Glomerular visceral epithelial cell (primary cell): ENCODE measurements at regions not wholly inside any gene's neighbourhood (a gene's known extent, or its start where the extent isn't known, plus 50 kb on each side); places are given as distances from the start of the nearest gene placed in this dataset.

ENCODE experiments used
- DNase-seq: peaks from one replicate; pipeline ENCODE4 v3.0.0-alpha.2; 2016; ENCODE audit errors: extremely low spot score

DNA sequence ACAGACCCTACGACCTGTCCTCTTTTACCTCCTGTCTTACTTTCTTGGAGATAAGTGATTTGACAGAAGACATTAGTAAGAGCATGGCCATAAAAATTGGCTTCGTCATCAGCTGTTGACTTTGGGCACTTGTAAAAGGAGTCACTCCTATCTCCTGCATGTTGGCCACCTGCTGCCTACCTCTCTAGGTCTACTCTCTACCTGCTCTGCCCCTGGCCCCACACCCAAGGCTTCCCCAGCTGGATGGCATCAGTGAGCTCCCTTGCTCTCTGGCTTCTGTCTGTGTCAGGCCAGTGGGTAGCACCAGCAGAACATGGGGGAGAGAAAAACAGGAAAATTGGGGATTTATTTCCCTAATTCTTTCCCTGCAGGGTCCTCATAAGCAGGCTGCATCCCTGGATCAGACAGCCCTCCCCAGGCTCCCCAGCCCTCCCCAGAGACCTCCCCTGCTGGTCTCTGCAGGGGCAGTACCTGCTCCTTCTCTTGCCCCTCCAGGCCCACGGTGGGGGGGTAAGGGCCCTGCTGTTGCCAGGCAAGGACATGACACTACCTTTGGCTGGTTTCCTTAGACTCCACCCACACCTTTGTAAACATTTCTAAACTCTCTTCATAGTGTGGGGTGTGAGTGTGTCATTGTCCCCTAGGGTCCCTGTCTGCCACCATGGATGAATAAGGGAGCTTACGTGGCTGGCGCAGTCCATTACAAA, 157.0 kb upstream of the NECTIN1 start:
- no peak for DNase-seq

DNA sequence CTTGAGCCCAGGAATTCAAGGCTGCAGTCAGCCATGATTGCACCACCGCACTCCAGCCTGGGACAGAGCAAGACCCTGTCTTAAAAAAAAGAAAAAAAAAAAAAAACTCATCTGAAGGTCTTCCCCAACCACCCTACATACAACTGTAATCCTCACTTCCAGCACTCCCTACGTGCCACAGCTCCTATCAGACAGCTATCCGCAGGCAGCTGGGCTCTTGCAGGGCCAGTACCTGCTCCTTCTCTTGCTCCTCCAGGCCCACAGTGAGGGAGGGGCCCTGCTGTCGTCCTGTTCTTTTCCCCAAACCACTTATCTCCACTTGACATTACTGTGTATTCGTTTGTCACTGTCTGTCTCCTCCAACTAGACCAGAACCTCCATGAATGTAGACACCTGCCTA, 156.1 kb upstream of the NECTIN1 start:
- DNase-seq, result no peak

DNA sequence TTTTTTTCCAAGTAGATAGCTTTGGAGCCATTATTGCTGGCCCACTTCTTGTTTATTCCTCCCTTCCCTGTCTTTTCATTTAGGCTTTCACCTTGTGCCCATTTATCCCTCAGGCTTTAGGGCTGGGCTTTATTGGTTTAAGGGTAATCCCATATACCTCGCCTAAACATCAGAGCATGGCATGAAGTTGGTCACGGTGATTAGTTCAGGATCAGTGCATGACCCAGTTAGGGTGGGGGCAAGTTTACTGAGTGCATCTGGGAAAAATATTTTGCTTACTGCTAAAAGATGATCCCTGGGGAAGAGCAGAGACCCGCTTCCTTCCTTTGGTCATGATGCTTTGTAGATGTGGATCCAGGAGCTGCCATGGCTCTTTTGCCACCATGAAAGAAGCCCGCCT, 153.3 kb upstream of the NECTIN1 start:
- no peak for DNase-seq

DNA sequence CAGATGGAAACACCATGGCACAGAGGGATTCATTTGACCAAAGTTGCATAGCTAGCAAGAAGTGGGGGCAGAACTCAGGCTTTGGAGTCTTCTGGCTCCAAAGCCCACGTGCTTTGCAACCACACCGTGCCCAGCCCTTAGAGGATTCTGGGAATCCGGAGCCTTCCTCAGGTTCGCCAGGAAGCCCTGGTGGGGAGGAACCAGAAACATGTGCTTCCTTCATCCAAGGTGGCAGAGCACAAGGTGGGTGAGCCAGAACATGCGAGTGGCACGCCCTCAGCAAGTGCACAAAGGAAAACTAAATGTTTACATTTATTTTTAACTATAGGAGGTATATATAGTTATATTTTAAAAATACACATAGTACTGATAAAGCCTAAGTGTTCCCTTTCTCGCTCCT, 151.9 kb upstream of the NECTIN1 start:
- no peak for DNase-seq

DNA sequence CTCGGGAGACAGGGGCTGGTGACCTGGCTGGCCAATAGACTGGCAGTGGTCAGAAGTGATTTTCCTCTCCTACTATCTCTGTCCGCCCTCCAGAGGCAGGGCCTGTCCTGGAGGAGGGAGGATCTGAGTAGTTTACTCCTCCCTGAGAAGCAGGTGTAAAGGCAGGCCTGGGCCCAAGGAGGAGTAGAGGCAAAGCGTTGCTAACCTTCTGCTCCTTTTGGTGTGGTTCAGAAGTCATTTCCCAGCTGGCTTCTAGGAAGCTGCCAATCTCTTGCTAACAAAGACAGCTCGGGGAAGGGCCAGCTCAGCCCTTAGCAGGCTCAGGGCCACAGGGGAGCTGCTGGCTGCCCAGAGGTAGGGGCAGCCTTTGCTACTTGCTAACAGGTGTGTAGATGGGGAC, 151.1 kb upstream of the NECTIN1 start:
- DNase-seq, result no peak

DNA sequence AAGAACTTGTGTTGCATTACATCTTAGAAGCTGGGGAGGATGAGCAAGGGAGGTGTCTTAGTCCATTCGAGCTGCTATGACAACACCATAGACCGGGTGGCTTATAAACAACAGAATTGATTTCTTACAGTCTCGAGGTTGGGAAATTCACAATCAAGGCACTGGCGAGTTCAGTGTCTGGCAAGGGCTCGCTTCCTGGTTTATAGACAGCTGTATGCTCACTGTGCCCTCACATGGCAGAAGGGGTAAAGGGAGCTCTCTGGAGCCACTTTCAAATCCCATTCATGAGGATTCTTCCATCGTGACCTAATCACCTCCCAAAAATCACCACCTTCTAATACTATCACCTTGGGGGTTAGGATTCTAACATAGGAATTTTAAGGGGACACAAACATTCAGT, 150.0 kb upstream of the NECTIN1 start:
- no peak for DNase-seq

DNA sequence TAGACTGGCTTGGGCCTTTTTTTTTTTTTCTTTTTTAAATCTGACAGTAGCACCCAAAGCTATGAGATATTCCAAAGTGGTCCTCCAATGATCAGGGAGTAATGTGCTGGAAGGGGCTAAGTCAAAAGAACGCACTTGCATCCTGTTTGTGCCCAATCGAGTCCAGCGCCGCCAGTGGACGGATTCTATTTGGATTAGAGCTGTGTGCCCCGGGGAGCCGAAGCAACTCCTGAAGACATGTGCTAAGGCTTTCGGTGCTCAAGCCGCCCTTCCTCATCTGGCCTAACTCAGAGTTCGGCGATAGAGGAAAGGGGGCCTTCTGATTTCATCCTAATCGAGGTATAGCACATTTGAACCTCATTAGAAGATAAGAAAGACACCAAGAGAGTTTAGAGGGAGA, 147.8 kb upstream of the NECTIN1 start:
- DNase-seq, result no peak

DNA sequence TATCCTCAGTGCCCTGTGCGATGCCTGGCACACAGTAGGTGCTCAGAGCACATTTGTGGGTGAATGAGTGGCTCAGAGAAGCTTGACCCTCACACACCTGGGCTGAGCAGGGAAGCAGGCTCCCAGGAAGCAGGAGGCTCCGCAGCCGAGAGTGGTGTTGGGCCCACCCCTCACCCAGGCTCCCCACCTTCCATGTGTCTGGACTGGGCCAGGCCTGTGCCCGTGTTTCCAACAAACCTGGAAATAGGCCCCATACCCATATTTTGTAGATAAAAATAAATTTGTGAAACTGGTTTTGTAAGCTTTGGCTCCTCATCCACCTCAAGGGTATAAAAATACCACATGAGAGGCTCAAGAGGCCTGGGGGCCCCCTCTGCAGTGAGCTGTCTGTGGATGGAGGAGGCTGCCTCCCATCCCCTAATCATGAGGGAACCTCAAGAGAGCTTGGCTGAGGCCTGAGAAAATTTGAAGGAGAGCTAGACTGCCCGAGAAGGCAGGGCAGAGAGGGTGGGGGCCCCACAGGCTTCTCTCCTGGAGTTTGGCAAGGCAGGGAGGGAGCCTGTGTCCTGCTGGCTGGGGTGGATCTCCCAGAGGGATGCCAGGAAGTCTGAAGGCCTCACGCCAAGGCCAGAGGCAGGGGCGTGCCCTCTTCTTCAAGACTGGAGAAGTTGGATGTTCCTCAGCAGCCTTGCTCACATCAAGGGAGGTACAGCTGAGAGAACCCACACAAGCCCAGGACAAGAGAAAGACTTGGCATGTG, 147.0 kb upstream of the NECTIN1 start:
- DNase-seq, result no peak

DNA sequence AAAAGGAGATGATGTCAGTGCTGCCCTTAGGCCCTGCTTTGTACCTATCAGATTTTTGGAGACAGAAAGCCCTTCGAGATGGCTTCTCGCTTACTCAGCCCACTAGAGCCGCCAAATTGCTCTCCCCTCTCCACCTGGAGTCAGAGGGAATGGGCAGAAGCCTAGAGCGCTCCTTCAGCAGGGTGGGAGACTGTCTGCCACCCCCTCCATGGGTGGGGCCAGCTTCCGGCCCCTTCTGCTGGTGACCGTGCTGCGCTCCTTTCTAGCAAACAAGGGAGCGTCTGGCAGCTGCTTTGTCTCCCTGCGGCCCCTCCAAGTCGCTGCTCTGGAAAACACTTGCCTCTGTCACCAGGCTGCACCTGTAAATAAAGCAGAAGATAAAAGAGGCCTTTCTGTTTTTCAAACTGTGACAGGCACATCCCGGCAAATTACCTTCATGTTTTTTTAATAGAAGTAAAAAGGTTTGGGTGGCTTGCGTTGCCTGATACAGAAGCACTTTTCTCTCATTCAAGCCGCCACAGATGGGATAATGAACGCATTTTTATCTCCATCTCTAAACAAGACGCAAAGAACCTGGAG, 145.7 kb upstream of the NECTIN1 start:
- DNase-seq, result no peak

DNA sequence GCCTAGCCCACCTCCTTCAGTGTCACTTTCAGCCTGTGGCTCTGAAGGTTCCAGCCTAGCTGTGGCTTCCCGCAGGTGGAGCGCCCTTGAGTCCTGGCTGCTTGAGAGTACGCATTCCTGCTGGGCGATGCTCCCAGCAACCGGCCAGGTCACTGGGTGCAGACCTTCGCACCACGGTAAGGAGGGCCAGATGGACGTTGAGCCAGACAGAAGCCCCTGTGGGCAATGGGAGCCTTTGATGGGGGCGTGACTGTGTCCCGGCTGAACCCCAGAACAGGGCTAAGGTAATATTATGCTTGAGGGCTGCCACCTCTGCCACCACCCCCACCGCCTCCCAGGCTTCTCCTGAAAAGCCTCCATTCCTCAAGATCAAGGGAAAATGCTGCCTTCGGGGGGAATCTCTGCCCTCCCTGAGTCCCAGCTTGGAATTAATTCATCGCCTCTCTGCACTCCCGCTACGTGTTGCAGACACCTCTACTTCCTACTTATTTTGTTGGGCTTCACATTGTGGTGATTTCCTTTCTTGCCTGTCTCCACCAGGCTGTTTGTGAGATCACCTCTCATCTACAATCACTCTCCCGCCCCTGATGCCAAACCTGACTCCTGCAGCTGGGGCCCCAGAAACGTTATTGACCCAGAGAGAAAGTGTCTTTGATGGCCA, 144.9 kb upstream of the NECTIN1 start:
- no peak for DNase-seq

DNA sequence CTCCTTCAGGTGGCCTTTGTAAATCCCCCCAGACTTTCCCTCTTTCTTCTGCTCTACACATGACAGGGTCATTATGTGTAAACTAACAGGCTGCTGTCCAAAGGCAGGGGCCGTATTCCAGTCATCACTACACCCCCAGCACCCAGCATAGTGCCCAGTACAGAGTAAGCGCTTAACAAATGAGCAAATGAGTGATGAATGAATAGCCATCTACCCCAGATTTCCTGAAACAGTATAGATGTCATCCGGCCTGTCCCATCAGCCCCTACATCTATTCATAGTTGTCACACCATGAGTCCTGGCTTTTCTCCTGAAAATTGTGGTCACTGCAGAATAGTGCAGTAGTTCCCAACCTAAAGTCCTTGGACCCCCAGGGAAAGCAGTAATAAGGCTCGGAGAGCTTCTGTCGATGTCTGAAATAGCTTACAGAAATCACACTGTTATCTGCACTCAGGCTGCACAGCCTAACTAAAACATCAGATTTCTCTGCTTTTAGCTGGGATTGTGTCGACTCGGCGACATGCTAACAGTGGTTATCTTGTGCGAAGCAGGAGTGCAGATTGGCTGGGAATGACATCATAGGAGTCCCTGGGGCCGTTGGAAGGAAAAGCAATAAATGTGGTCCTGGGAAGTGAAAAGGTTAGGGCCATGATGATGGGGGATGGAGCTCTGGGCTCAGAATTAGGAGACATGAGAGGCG, 143.8 kb upstream of the NECTIN1 start:
- no peak for DNase-seq

DNA sequence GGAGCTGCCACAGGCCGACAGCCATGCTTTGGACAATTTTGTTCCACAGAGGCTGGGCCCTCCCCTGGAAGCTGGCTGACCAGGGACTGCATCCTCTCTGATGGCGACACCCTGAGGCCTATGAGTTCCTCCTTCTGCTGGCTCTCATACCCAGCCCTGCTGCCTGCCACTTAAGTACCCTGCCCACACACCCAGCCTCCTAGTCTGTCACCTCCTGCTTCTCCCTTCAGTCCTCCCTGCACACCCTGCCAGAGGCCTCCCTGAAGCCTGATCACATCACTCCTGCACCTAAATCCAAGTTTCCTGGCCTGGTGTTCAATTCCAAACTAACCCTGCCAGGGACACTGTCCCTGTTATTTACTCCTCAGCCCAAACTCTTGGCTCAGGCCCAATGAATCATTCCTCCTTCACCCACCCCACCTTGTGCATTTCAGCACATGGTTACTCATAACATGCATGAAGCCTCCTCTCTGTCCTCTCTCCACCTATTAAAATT, 136.7 kb upstream of the NECTIN1 start:
- peak; percentile 5 for DNase-seq

DNA sequence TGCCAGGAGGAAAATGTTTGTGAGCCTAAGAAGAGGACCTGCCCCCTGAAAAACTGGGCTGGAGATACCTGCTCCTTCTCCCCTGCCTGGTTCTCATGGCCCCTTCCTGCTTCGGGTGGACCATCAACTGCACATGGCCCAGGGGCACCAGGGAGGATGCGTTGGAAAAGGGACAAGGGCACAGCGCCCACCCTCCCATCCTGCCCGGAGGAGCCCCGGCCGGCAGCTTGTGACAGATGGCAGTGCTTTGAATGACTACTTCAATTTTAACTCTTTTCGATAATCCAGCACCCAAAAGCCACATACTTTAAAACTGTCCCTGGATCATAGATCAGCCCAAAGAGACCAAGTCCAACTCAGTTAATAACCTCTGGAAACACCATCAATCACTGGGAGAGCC, 135.8 kb upstream of the NECTIN1 start:
- DNase-seq, result no peak

DNA sequence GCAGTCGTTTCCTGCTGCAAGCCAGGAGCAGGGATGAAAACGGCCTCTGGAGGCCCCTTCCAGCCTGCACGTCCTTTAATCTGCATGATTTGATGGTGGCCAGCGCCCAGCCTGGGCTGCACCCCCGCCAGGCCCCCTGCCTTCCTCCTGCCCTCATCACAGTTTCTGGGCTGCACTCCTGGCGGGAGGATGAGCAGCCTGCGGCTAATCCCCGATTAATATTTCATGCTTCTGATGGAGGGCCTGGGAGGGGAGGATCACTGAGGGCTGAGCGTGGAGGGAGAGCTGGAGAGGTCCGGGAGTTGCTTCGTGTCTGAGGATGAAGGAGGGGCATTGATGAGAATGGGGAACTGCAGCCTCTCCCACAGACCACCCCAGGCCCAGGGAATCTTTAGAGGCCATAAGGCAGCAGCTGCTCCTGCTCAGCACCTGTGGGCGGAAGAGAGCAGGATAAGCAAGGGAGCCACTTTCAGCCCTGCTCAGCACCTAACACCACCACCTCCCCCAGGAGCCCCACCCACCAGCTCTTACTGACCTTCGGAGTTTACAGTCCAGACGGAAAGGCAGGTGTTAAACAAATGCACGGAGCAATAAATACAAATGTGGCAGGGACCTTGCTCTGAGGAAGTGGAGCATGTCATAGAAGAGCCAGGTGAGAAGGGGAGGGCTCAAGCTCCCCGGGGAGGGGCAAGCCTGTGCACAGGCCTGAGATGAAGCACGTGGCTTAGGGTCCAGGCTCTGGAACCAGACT, 135.0 kb upstream of the NECTIN1 start:
- DNase-seq, result no peak

DNA sequence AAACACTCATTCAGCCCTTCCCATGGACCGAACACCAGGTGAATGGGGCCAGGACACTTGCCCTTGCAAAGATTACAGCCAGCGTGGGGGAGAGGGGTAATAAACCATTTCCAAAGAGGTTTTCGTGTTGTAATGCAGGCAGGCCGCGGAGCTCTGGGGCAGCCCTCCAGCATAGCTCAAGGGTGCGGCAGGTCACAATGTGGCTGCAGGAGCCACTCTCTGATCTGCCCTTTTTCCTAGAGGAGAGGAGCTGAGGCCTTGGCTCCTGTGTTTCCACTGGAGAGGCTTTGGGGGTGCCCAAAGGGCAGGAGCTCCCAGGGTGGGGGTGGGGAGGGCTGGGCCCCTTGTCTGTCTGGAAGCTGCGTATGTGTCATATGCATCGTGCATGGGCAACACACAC, 134.2 kb upstream of the NECTIN1 start:
- DNase-seq, result no peak

DNA sequence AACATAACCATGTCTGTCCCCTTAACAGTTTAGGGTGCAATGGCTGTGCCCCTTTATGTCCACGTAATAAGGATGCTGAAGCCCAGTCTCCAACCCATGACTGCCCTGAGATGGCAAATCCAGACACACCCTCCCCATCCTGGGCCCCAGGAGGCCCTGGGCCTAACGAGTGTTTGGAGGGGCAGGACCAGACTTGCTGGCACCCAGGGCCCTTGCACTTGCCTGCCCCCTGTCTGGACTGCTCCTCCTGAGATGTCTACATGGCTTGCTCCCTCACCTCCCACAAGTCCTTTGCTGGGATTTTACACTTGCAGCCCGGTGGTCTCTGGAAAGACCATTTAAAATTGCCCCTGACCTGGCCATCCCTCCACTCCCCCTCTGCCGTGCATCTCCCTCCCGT, 132.2 kb upstream of the NECTIN1 start:
- DNase-seq, result no peak

DNA sequence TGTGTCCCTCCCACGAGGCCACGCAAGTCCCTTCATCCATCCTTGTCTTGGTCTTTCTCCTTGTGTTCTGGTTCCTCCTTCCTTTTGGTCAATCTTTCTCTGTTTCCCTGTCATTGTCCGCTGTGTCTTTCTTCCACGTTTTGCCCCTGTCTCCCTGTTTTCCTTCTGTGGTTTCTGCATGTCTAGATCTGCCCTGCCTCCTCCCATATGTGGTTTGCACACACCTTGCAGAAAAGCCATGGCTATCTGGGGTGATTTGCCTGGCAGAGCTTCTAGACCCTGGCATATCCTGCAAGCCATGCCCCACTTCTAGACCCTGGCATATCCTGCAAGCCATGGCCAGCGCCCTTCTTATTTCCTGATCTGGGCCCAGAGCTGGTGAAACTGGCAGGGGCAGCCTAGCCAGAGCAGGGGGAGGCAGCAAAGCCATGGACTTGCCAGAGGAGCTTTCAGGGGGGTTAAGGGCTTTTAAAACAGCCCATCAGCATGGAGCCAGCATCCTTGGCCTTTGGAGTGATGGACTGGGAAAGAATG, 131.6 kb upstream of the NECTIN1 start:
- no peak for DNase-seq

DNA sequence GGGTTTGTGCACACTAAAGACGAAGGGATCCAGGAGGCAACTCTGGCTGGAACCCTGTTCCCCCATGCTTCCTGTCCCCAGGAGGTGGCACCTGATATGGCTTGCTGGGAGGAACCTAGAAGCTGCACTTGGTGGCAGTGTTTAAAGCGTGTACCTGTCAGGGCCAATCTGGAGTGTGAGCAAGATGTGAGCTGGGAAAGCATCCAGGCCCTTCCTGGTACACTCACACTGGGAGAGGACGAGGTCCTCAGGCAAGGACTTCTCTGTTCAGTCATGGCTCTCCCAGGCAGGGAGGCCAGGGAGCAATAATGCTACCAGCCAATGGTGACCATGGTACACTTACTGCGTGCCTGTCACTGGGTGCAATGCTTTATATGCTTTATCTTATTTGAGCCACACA, 130.7 kb upstream of the NECTIN1 start:
- no peak for DNase-seq

DNA sequence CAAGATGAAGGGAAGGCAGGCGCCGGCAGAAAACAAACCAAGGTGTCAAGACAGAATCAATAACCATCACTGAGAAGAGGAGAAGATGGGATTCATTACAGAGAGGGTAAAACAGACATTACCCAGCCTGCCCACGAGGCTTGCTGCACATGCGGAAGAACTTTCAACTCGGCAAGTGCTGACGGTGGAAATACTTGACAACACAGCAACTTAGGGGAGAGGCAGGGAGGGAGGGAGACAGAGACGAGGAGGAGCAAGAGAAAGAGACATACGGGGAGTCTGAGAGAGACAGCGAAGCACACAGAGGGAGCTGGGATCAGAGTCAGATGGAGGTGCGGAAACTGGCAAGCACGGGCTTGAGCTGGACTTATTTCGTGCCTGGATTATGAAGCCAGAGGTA, 129.3 kb upstream of the NECTIN1 start:
- DNase-seq, result no peak

DNA sequence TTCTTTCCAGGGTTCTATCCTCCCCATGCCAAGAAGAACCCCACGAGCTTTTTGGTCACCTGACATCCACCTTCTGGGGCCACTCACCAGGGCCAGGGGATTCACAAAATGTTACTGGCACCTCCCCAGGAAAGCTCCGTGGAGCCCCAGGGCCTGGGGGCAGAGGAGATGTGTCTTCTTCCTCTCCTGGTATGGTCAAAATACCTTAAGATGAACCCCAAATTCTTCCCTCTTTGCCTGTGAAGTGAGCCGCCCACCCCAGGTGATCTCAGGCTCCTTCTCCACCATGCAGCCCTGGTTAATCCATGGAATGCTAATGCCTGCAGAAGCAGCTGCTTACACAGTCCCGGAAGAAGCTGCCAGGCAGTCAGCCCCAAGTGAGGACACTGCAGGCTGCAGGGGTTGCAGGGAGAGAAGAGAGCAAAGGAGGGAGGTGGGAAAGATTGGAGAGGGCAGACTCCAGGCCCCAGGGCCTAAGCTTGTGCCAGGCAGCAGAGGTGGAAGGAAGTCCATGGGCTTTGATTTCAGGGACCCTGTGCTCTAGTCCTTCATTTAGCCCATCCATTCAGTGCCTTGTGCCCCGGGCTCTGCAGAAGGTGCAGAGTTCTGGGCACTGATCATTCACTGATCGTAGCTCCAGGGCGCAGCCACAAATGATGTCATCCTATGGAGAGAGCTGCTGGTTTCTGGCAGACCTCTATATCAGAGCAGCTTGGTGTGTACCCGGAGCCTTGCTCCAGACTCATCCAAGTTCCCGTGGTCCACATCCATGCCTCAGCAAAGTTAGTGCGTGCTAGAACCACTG, 127.9 kb upstream of the NECTIN1 start:
- no peak for DNase-seq
